ENCODE measurements at regions not wholly inside any gene's neighbourhood (a gene's known extent, or its start where the extent isn't known, plus 50 kb on each side); places are given as distances from the start of the nearest gene placed in this dataset.

DNA sequence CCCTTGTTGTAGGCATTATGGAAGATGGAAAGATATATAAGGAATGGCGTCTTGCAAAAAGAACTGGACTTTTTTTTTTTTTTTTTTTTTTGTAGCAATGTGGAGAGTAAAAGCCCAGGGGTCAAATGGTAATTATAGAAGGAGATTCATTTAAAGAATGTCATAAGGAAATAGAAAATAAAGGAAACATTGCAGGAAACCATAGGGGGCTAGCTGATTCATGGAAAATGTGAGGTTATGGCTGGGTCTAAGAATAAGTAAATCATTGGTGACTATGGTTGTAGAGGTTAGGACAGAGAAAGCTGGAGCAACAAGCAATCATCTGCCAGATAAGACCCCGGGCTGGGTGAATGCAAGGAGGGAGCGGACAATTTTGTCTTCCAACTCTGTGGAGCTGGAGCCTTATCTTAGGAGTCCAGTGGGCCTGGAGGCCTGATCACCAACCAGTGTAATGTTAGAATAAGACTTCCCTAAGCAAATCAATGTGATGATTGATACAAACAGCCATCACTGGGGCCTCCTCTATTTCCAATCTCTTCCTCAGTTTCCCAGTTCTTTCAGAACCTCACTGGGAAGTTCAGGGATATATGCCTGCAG lies 201.2 kb upstream of the TNP1 start:
- Histone ChIP-seq H3K27me3 (peaks cover 4% of the 10 kb centered on the region), H3K36me3 (no peaks in the 10 kb centered on the region), H3K4me1 (ENCODE audit: control insufficient read depth in 1 of 2, insufficient read depth in 1 of 2, low read depth in 1 of 2, low read length in 1 of 2) (no peaks in the 10 kb centered on the region), H3K9me3 (no peaks in the 10 kb centered on the region), H3K4me3 (ENCODE audit: low read depth in 1 of 2, low read length in 1 of 2) (no peak overlapping the region), H3K27ac (no peak overlapping the region)
- TF ChIP-seq, protein P1, sequence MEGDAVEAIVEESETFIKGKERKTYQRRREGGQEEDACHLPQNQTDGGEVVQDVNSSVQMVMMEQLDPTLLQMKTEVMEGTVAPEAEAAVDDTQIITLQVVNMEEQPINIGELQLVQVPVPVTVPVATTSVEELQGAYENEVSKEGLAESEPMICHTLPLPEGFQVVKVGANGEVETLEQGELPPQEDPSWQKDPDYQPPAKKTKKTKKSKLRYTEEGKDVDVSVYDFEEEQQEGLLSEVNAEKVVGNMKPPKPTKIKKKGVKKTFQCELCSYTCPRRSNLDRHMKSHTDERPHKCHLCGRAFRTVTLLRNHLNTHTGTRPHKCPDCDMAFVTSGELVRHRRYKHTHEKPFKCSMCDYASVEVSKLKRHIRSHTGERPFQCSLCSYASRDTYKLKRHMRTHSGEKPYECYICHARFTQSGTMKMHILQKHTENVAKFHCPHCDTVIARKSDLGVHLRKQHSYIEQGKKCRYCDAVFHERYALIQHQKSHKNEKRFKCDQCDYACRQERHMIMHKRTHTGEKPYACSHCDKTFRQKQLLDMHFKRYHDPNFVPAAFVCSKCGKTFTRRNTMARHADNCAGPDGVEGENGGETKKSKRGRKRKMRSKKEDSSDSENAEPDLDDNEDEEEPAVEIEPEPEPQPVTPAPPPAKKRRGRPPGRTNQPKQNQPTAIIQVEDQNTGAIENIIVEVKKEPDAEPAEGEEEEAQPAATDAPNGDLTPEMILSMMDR (IDR thresholded peaks at IDR 0.05) = no peak

DNA sequence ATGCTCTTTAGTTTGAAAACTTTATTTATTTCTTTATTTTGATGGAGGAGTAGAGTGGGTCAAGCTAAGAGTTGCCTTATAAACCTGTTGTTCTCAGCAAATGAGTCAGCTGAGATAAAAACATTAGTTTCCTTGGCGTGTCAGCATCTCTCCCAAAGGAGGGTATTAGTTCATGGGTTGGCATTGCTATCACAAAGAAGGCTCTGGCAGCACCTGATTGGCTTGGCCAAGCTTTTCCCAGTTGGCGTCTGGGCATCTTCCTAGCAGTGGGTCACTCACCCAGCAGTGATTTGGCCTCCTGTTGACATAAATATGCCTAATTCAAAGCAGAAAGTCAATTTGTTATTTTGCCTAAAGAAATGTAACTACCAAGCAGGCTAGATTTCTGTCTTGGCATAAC lies 200.7 kb upstream of the TNP1 start:
- Histone ChIP-seq H3K4me3 (ENCODE audit: low read depth in 1 of 2, low read length in 1 of 2) (no peak overlapping the region), H3K27ac (no peak overlapping the region), H3K36me3 (no peaks in the 10 kb centered on the region), H3K9me3 (no peaks in the 10 kb centered on the region), H3K4me1 (ENCODE audit: control insufficient read depth in 1 of 2, insufficient read depth in 1 of 2, low read depth in 1 of 2, low read length in 1 of 2) (no peaks in the 10 kb centered on the region), H3K27me3 (peaks cover 4% of the 10 kb centered on the region)
- TF ChIP-seq, protein P1 (IDR thresholded peaks at IDR 0.05) = no peak

DNA sequence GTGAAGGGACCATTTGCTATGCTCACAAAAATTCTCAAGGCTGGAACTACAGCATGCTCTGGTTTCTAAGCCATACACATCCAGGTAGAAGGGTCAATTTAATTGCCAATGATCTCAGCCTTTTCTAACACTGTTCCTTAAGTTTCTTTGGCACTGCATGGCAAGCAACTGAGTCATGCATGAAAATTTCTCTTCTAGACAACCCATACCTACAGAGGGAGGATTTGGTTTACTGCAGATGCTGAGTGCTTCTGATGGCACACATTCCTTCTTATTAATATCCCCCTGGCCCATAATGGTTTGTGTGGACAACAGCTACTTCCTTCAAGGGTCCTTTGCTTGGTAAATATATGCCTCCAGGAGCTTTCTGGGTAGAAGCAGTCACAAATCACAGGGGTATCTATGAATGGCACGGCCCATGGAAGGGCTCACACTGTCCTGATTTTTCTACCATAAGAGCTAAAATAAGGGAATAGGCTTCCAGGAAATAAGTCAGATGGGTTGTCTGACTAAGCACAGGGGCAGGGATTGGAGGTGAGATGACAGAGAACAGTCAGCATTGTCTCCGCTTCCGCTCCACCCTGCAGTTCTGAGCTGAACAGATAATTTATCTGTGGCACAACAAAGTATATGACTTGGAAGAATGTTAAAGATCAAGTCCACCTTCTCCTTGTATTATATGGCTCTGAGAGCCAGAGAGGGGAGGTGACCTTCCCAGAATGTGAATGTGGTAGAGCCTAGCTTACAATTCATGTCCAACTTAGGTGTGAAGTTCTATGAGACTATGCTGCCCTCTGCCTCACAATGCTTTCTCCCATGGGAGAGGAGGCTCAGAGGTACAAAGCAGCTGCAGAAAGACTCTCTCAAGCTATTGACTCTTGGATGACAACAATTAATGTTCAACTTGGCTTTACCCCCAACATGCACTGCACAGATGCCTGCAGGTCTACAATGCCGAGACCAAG lies 199.2 kb upstream of the TNP1 start:
- Histone ChIP-seq H3K36me3 (no peaks in the 10 kb centered on the region), H3K4me3 (ENCODE audit: low read depth in 1 of 2, low read length in 1 of 2) (no peak overlapping the region), H3K27ac (no peak overlapping the region), H3K4me1 (ENCODE audit: control insufficient read depth in 1 of 2, insufficient read depth in 1 of 2, low read depth in 1 of 2, low read length in 1 of 2) (no peaks in the 10 kb centered on the region), H3K27me3 (peaks cover 10% of the 10 kb centered on the region), H3K9me3 (no peaks in the 10 kb centered on the region)
- TF ChIP-seq, protein P1 (IDR thresholded peaks at IDR 0.05) = no peak

DNA sequence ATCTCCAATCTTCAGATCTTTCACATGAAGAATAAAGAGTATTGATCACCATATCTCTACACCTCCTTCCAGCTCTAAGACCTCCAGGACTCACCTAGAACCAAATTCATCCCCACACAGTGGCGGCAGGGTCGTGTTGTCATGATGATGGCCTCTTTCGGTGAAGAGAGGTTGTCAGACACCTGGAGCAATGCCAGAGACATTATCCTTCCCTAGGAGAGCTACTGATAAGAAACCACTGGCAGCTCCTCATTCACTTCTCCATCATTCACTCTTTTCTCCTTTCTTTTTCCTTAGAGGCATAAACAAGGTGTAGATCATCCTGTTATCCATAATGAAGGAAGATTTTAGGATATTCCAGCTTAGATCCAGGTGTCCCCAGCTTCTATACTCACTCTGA lies 197.9 kb upstream of the TNP1 start:
- TF ChIP-seq, protein P1 (IDR thresholded peaks at IDR 0.05) = no peak
- H3K4me3 ChIP-seq (ENCODE audit: low read depth in 1 of 2, low read length in 1 of 2) = no peak overlapping the region
- no peaks in the 10 kb centered on the region for H3K4me1 ChIP-seq (ENCODE audit: control insufficient read depth in 1 of 2, insufficient read depth in 1 of 2, low read depth in 1 of 2, low read length in 1 of 2)
- no peaks in the 10 kb centered on the region for H3K36me3 ChIP-seq
- H3K27me3 ChIP-seq = peaks cover 12% of the 10 kb centered on the region
- H3K9me3 ChIP-seq = no peaks in the 10 kb centered on the region
- H3K27ac ChIP-seq = no peak overlapping the region

DNA sequence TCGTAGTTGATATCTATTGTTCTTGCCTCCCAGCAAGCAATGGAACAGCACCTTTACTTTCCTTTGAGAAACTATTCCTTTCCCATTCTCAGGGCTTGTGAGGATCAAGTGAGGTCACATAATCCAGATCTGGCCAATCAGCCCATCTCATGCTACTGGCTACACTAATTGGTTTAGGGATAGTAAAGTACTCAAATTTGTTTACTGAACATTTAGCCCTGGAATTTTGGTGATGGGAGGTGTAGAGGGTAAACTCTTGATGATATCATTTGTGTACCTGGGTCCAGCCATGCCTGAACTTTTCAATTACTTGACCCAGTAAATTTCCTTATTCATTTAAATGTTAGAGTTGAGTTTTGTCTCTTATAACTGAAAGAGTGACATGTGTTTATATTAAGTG lies 195.8 kb upstream of the TNP1 start:
- TF ChIP-seq, protein P1 (IDR thresholded peaks at IDR 0.05) = no peak
- Histone ChIP-seq H3K4me3 (ENCODE audit: low read depth in 1 of 2, low read length in 1 of 2) (no peak overlapping the region), H3K27ac (no peak overlapping the region), H3K36me3 (no peaks in the 10 kb centered on the region), H3K27me3 (peaks cover 8% of the 10 kb centered on the region), H3K4me1 (ENCODE audit: control insufficient read depth in 1 of 2, insufficient read depth in 1 of 2, low read depth in 1 of 2, low read length in 1 of 2) (no peaks in the 10 kb centered on the region), H3K9me3 (no peaks in the 10 kb centered on the region)

All from neutrophil (primary cell).